Skeletal muscle satellite cell (primary cell): ENCODE measurements at regions not wholly inside any gene's neighbourhood (a gene's known extent, or its start where the extent isn't known, plus 50 kb on each side); places are given as distances from the start of the nearest gene placed in this dataset.

Experiments used
- H3K27me3 ChIP-seq: 2 replicates; pipeline ENCODE4 v1.7.0; 2013; ENCODE audit warnings: low read length; ENCODE audit not compliant: control insufficient read depth, insufficient read depth
- H3K36me3 ChIP-seq: 2 replicates; pipeline ENCODE4 v1.7.0; 2013; ENCODE audit warnings: mild to moderate bottlenecking, control low read depth, low read length; ENCODE audit not compliant: insufficient read depth
- H3K4me1 ChIP-seq: 2 replicates; pipeline ENCODE4 v1.7.0; 2013; ENCODE audit warnings: low read length; ENCODE audit not compliant: control insufficient read depth, insufficient read depth
- H3K4me2 ChIP-seq: 2 replicates; pipeline ENCODE4 v1.7.0; 2013; ENCODE audit warnings: mild to moderate bottlenecking, low read length
- H3K4me3 ChIP-seq: 2 replicates; pipeline ENCODE4 v1.7.0; 2013; ENCODE audit warnings: low read length
- H3K9ac ChIP-seq: 2 replicates; pipeline ENCODE4 v1.7.0; 2013; ENCODE audit warnings: mild to moderate bottlenecking, low read depth, low read length, moderate library complexity
- H3K9me3 ChIP-seq: replicated peaks from 2 replicates; pipeline ENCODE4 v1.7.0; 2013; ENCODE audit warnings: mild to moderate bottlenecking, control low read depth, low read length

DNA sequence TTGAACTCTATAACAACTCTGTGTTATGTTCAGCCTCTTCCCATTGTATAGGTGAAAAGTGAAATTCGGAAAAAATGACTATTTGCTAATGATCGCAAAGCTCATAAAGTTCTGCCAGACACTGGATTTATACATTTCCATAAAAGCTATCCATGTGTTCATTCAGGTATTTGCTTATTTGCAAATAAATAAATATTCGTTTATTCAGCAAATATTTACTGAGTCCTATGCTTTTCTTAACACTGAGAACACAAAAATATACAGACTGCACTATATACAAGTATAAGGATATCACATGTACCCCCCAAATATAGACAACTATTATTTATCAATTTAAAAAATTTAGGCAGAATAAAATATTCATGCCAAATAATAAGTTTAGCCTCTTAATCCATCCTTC, 63.2 kb upstream of the ATP8B1 start:
- H3K4me2 ChIP-seq = no peak overlapping the region
- H3K4me1 ChIP-seq = no peaks in the 10 kb centered on the region
- no peak overlapping the region for H3K9ac ChIP-seq
- H3K9me3 ChIP-seq = no peaks in the 10 kb centered on the region
- no peaks in the 10 kb centered on the region for H3K36me3 ChIP-seq
- no peak overlapping the region for H3K4me3 ChIP-seq
- no peaks in the 10 kb centered on the region for H3K27me3 ChIP-seq

DNA sequence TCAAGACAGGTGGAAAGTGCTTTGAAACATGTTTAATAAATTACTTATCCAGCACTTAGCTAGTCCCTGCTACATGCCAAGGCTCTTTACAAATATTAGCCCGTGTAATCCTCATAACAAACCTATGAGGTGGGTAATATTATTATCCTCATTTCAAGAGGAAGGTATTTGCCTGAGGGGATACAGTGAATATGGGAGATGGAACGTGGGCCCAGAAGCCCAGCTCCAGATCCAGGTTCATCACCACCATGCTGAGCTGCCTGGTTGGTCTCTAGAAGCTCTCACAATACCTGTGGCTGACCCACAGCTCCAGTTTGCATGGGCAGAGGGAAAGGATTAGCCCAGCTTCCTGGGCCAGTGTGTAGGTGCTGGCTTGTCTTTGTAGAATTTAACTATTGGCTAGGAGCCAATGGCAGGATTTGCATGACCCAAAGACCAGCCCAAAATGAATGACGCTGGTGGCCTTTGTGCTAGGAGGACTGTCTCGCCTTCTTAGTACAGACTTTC, 61.6 kb upstream of the ATP8B1 start:
- no peak overlapping the region for H3K4me2 ChIP-seq
- no peak overlapping the region for H3K9ac ChIP-seq
- H3K4me3 ChIP-seq = no peak overlapping the region
- H3K9me3 ChIP-seq = no peaks in the 10 kb centered on the region
- no peaks in the 10 kb centered on the region for H3K27me3 ChIP-seq
- no peaks in the 10 kb centered on the region for H3K36me3 ChIP-seq
- H3K4me1 ChIP-seq = no peaks in the 10 kb centered on the region

DNA sequence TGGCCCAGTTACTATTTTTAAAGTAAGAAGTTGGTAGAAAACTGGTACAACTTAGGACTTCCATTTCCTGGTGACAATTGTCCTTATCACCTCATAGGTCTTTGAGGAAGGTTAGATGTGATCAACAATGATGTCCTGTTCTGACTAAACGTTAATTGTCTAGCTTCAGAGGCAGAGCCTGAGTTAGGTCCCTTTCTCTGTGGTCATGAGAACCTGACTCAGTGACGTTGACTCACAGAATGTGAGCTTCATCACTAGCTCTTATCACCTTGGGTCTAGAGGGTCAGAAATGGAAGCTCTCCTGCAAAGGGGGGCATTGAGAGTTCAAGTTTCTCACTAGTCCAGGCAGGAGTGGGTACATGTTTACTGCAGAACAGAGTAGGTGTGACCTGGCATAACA, 60.6 kb upstream of the ATP8B1 start:
- no peak overlapping the region for H3K9ac ChIP-seq
- no peaks in the 10 kb centered on the region for H3K36me3 ChIP-seq
- no peak overlapping the region for H3K4me3 ChIP-seq

DNA sequence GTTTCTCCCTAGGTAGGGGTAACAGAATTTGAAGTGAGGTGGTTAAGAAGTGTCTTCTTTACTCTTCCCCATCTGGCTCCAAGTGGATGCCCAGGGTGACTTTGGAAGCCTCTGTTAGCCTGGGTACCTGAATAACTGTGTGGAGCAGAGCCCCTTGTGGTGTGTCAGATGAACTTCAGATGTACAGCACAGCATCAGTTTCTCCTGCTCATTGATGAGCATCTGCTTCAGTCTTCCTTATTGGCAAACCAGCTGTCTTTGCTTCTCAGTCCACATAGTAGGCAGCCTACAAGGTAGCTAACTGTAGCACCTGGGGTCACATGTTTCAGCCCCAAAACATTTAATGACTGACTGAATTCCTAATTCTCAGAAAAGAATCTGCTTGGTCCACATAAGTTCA, 56.2 kb upstream of the ATP8B1 start:
- Histone ChIP-seq H3K9me3 (no peaks in the 10 kb centered on the region), H3K4me2 (no peak overlapping the region), H3K4me3 (no peak overlapping the region)

More for the DNA sequence above, 60.6 kb upstream of the ATP8B1 start:
- H3K9me3 ChIP-seq = no peaks in the 10 kb centered on the region
- no peak overlapping the region for H3K4me2 ChIP-seq
- H3K4me1 ChIP-seq = no peaks in the 10 kb centered on the region
- no peaks in the 10 kb centered on the region for H3K27me3 ChIP-seq

DNA sequence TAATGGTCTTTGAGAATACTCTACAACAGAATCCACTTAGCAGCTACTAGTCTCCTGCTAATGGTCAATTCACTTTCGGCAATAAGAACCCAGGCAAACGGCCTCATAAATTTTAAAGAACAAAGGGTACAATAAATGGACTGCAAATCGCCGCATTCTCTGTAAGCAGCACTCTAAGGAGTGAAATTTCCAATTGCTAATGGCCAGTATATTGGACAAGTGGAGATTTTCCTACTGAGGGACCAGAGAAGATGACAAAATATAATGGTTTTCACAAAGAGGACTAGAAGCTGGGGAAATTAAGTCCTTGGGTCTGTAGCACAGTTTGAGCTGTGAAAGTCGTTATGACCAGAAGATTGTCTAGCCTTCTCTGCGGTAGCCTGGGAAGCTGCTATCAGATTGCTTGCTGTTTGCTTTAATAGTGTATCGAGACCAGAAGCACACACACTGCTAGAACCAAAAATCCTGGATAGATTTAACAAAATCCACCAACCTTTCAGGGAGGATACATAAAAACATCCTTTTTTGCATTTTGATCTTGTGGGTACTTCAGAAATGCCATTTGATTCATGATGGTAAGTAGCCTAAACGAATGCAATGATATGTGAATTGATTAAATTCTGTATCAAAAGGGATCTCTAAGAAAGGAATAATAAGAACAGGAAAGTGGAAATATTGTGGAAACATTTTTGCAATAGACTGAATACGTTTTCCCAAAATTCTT, 53.6 kb upstream of the ATP8B1 start:
- H3K36me3 ChIP-seq = no peaks in the 10 kb centered on the region
- H3K4me2 ChIP-seq = no peak overlapping the region
- no peaks in the 10 kb centered on the region for H3K9me3 ChIP-seq
- H3K9ac ChIP-seq = no peak overlapping the region
- H3K4me3 ChIP-seq = no peak overlapping the region
- no peaks in the 10 kb centered on the region for H3K27me3 ChIP-seq
- H3K4me1 ChIP-seq = no peaks in the 10 kb centered on the region

More for the DNA sequence above, 56.2 kb upstream of the ATP8B1 start:
- H3K27me3 ChIP-seq = no peaks in the 10 kb centered on the region
- no peaks in the 10 kb centered on the region for H3K4me1 ChIP-seq
- no peaks in the 10 kb centered on the region for H3K36me3 ChIP-seq
- no peak overlapping the region for H3K9ac ChIP-seq

DNA sequence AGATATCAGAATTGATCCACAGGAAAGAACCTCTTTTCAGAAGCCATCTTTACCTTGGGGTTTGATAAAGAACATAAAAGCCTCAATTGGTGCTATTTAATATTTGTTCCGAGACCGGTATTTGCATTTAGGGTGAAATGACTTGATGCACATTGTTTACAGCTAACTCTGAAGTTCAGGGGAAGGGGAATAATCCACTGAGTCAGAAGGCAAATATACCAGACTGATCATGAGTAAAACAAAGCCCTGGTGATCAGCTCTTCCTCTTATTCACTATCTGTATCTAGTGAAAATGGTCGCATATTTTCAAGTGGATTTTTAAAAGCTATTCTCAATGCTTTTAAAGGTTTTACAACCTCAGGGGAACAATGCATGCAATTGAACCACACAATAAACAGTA, 53.0 kb upstream of the ATP8B1 start:
- Histone ChIP-seq H3K36me3 (no peaks in the 10 kb centered on the region), H3K4me2 (no peak overlapping the region), H3K4me1 (no peaks in the 10 kb centered on the region), H3K4me3 (no peak overlapping the region), H3K9ac (no peak overlapping the region), H3K9me3 (no peaks in the 10 kb centered on the region), H3K27me3 (no peaks in the 10 kb centered on the region)

DNA sequence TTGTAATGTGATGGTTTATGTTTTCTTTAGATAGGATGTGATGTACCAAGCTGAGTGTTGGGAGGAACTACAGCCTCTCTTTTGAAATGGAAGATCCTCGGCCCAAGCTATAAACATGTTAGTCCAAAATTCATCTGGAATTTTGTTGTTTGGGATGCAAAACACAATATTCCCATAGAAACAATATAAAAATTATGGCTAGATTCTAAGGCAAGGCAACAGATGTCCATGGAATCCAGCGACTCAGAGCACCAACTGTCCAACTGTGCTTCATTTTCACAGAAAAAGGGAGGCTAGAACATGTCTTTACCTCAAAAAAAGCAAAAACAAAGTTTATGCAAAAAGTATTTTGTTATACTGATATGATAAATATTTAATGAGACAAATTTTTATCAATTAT, 52.4 kb upstream of the ATP8B1 start:
- no peaks in the 10 kb centered on the region for H3K36me3 ChIP-seq
- H3K27me3 ChIP-seq = no peaks in the 10 kb centered on the region
- H3K9me3 ChIP-seq = no peaks in the 10 kb centered on the region
- H3K4me3 ChIP-seq = no peak overlapping the region
- no peak overlapping the region for H3K4me2 ChIP-seq
- H3K4me1 ChIP-seq = no peaks in the 10 kb centered on the region
- no peak overlapping the region for H3K9ac ChIP-seq

DNA sequence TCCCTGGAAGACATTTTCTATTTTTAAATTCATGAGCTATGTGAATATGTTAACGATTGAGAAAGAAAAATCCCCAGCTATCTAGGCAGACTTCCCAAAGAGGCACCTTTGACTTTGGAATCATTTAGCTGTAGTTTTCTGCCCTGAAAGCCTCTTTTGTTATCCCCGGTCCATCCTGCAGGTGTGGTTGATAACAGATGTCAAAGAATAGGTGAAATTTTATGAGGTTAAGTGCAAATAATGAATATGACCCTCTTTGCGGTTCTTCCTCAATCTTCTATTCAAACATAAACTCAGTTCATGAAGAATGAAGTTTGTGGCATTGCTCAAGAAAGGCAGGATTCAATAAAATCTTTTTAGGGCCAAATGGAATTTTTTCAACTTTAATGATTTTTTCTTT, 51.6 kb upstream of the ATP8B1 start:
- H3K9me3 ChIP-seq = no peaks in the 10 kb centered on the region
- no peaks in the 10 kb centered on the region for H3K27me3 ChIP-seq
- H3K9ac ChIP-seq = no peak overlapping the region
- no peaks in the 10 kb centered on the region for H3K4me1 ChIP-seq
- H3K36me3 ChIP-seq = no peaks in the 10 kb centered on the region
- no peak overlapping the region for H3K4me2 ChIP-seq
- no peak overlapping the region for H3K4me3 ChIP-seq

DNA sequence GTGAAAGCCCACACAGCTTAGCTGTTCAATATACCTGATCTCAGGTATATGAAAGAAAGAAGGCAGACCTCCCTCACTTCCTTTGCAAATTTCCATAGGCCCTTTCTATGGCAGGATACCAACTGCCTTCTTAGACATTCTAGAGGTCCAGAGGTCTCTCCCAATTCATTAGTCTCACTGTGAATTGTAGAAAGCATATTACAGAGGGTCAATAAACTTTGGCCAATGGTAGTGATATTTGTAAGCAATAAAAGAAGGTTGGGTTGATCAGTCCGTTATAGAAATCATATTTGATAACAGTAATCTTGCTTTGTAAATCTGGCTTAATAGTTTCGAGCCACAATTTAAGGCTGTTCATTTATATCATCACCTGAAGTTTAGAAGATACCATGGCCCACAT, 50.7 kb upstream of the ATP8B1 start:
- no peaks in the 10 kb centered on the region for H3K36me3 ChIP-seq
- H3K9me3 ChIP-seq = no peaks in the 10 kb centered on the region
- H3K4me1 ChIP-seq = peaks cover under 1% of the 10 kb centered on the region
- no peak overlapping the region for H3K9ac ChIP-seq
- no peak overlapping the region for H3K4me3 ChIP-seq
- H3K4me2 ChIP-seq = no peak overlapping the region
- no peaks in the 10 kb centered on the region for H3K27me3 ChIP-seq

DNA sequence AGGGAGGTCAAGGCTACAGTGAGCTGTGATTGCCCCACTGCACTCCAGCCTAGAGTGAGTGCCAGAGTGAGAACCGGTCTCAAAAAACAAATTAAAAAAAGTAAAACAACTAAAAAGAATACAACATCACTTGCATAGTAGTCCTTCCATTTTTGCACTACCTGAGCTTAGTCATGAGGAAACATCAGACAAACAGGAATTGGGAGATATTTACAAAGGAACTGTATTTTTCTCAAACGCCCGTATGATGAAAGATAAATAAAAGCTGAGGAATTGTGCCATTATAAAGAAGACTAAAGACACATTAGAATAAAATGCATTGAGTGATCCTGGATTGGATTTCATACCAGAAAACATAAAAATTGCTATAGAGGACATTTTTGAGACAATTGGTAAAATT, 50.0 kb upstream of the ATP8B1 start:
- no peak overlapping the region for H3K4me2 ChIP-seq
- H3K9ac ChIP-seq = no peak overlapping the region
- no peaks in the 10 kb centered on the region for H3K27me3 ChIP-seq
- no peaks in the 10 kb centered on the region for H3K9me3 ChIP-seq
- peaks cover 6% of the 10 kb centered on the region for H3K4me1 ChIP-seq
- no peak overlapping the region for H3K4me3 ChIP-seq
- H3K36me3 ChIP-seq = no peaks in the 10 kb centered on the region
